ENCODE measurements at regions not wholly inside any gene's neighbourhood (a gene's known extent, or its start where the extent isn't known, plus 50 kb on each side); places are given as distances from the start of the nearest gene placed in this dataset.
"Not testable (repeated sequence)": the region's sequence is repeated elsewhere in the genome, so short reads cannot be mapped to it uniquely, and the experiment has no call there.

- no peak overlapping the region for H3K4me3 ChIP-seq (ENCODE audit: low read depth, low read length)
- no peak for TF ChIP-seq CTCF (conservative IDR thresholded peaks at IDR 0.05; ENCODE audit: low read depth, low read length)
- no peak for DNase-seq (ENCODE audit: low read depth)
These were observed 131.6 kb upstream of the ETV3 start for GRCh38 chr1:157269656-157270375.

GRCh38 chr1:157262891-157263290 lies 124.7 kb upstream of the ETV3 start:
- H3K4me3 ChIP-seq (ENCODE audit: low read depth, low read length), result no peak overlapping the region
- TF ChIP-seq CTCF (conservative IDR thresholded peaks at IDR 0.05; ENCODE audit: low read depth, low read length), result no peak
- no peak for DNase-seq (ENCODE audit: low read depth)

GRCh38 chr1:157262422-157262821 lies 124.2 kb upstream of the ETV3 start:
- DNase-seq (ENCODE audit: low read depth), result no peak
- H3K4me3 ChIP-seq (ENCODE audit: low read depth, low read length), result no peak overlapping the region
- no peak for TF ChIP-seq CTCF (conservative IDR thresholded peaks at IDR 0.05; ENCODE audit: low read depth, low read length)

GRCh38 chr1:157255891-157256290 lies 117.7 kb upstream of the ETV3 start:
- DNase-seq (ENCODE audit: low read depth); H3K4me3 ChIP-seq (ENCODE audit: low read depth, low read length): not testable (repeated sequence)

- H3K4me3 ChIP-seq (ENCODE audit: low read depth, low read length); DNase-seq (ENCODE audit: low read depth): not testable (repeated sequence)
These were observed 116.0 kb upstream of the ETV3 start for GRCh38 chr1:157254183-157254582.

- H3K4me3 ChIP-seq (ENCODE audit: low read depth, low read length), result no peak overlapping the region
- no peak for DNase-seq (ENCODE audit: low read depth)
- TF ChIP-seq CTCF (conservative IDR thresholded peaks at IDR 0.05; ENCODE audit: low read depth, low read length), result no peak
These were observed 114.3 kb upstream of the ETV3 start for GRCh38 chr1:157252473-157252872.

GRCh38 chr1:157249739-157250138 lies 111.5 kb upstream of the ETV3 start:
- no peak for DNase-seq (ENCODE audit: low read depth)
- TF ChIP-seq CTCF (conservative IDR thresholded peaks at IDR 0.05; ENCODE audit: low read depth, low read length), result no peak
- no peak overlapping the region for H3K4me3 ChIP-seq (ENCODE audit: low read depth, low read length)

GRCh38 chr1:157249326-157249725 lies 111.1 kb upstream of the ETV3 start:
- no peak overlapping the region for H3K4me3 ChIP-seq (ENCODE audit: low read depth, low read length)
- TF ChIP-seq CTCF (conservative IDR thresholded peaks at IDR 0.05; ENCODE audit: low read depth, low read length), result no peak
- no peak for DNase-seq (ENCODE audit: low read depth)

- DNase-seq (ENCODE audit: low read depth); H3K4me3 ChIP-seq (ENCODE audit: low read depth, low read length): not testable (repeated sequence)
These were observed 109.5 kb upstream of the ETV3 start for GRCh38 chr1:157247764-157248049.
